Ovary (tissue), 3 donors: ENCODE measurements at regions not wholly inside any gene's neighbourhood (a gene's known extent, or its start where the extent isn't known, plus 50 kb on each side); places are given as distances from the start of the nearest gene placed in this dataset.

Experiments
- CTCF ChIP-seq, 3 donors: fragments of 450-650 bp in 2 of 3; fragments of 200-600 bp in 1 of 3; IDR thresholded peaks; one replicate each; pipeline versions ENCODE4 v1.5.1 to v1.8.0; 2016 to 2022; ENCODE audit warnings: antibody characterized with exemption in 3 of 3, mild to moderate bottlenecking in 1 of 3
- POLR2A ChIP-seq: fragments of 450-650 bp; IDR thresholded peaks from one replicate; pipeline ENCODE4 v1.6.1; 2017; ENCODE audit warnings: antibody characterized with exemption, mild to moderate bottlenecking, moderate library complexity
- donor health status: DM: no; HTN: no; CAD: no.

GRCh38 chr2:217276433-217276832 is 416.6 kb upstream of the TNP1 start:
- TF ChIP-seq CTCF (IDR thresholded peaks at IDR 0.05) (no peak), POLR2A (no peak)
